Heart right ventricle (tissue), 16 donors: ENCODE measurements at regions not wholly inside any gene's neighbourhood (a gene's known extent, or its start where the extent isn't known, plus 50 kb on each side); places are given as distances from the start of the nearest gene placed in this dataset.

Experiments used
- ATAC-seq, 8 donors: fragments of 200-7000 bp; cut with Tn5 transposase; one replicate each; pipeline ENCODE4 v1.9.1; 2020; ENCODE audit warnings: mild to moderate bottlenecking in 8 of 8, moderate library complexity in 8 of 8, moderate number of reproducible peaks in 1 of 8
- DNase-seq, 2 donors: peaks; one replicate each; pipeline ENCODE4 v3.0.0-alpha.2; 2020
- H3K27ac ChIP-seq, 10 donors: fragments of 200-600 bp; sonication (generic) in 2 of 10; one replicate each; pipeline versions ENCODE4 v1.5.0 to v1.8.0; 2020 to 2022; ENCODE audit warnings: mild to moderate bottlenecking in 3 of 10
- H3K27me3 ChIP-seq, 7 donors: fragments of 200-600 bp; one replicate each; pipeline ENCODE4 v1.8.0; 2021 to 2022; ENCODE audit warnings: mild to moderate bottlenecking in 2 of 7
- H3K36me3 ChIP-seq, 9 donors: fragments of 200-600 bp; sonication (generic) in 1 of 9; one replicate each; pipeline versions ENCODE4 v1.5.0 to v1.8.0; 2020 to 2022; ENCODE audit warnings: mild to moderate bottlenecking in 2 of 9
- H3K4me1 ChIP-seq, 9 donors: fragments of 200-600 bp; sonication (generic) in 1 of 9; one replicate each; pipeline versions ENCODE4 v1.5.0 to v1.8.0; 2020 to 2022; ENCODE audit warnings: mild to moderate bottlenecking in 4 of 9
- H3K4me3 ChIP-seq, 10 donors: fragments of 200-600 bp; sonication (generic) in 2 of 10; one replicate each; pipeline versions ENCODE4 v1.5.0 to v1.8.0; 2020 to 2022; ENCODE audit warnings: mild to moderate bottlenecking in 7 of 10, moderate library complexity in 2 of 10
- H3K9me3 ChIP-seq, 11 donors: fragments of 200-600 bp in 10 of 11; sonication (generic) in 2 of 11; one replicate each; pipeline versions ENCODE4 v1.5.0 to v1.8.0; 2013 to 2022; ENCODE audit warnings: mild to moderate bottlenecking in 2 of 11, control low read depth in 1 of 11, moderate library complexity in 1 of 11
- CTCF ChIP-seq, 9 donors: fragments of 200-600 bp; sonication (generic) in 2 of 9; IDR thresholded peaks; one replicate each; pipeline versions ENCODE4 v1.5.0 to v1.8.0; 2021 to 2022; ENCODE audit warnings: antibody characterized with exemption in 9 of 9, mild to moderate bottlenecking in 5 of 9, moderate library complexity in 1 of 9
- WGBS, 2 donors: extraction: QIAGEN DNeasy Blood & Tissue Kit; methylation state at CpG; one replicate each; pipeline ENCODE4 v1.1.7; 2013; ENCODE audit warnings: inconsistent platforms in 1 of 2; 5-methylcytosine and 5-hydroxymethylcytosine counted together
- intact Hi-C, 10 donors: fragments of 100-400 bp; cut with DNase I; formaldehyde crosslinking; loops; one replicate each; pipeline versions ENCODE4 v1.11.1 to v1.14.2; 2022
- donor health status: Arrhythmogenic right ventricular cardiomyopathy.
- donor health status: ischemic (EF 13 %, LVEDD 7.1; RV severe dilation, severe dysfunction).
- donor health status: healthy with polysubstance abuse.
- donor health status: DM: no; HTN: yes; CAD: no.
- donor health status: DM: no; HTN: no; CAD: no.
- donor health status: ischemic (EF 25% LVEDD 6.9; RV normal size, moderate dysfunction).
- donor health status: ischemic (EF 25% LVEDD 5.7; RV mildly dilated, moderate dysfunction).
- donor health status: healthy.
- donor health status: DM: yes; HTN: yes; CAD: no.
- donor health status: Ischemic cardiomyopathy.
- donor health status: ischemic (EF 35%, LVEDD 5.7; RV mildly dilated, moderate dysfunction).
- donor health status: nonischemic (EF 11% LVEDD 7.7; RV severe dilation, severe dysfunction).
- donor health status: DM: yes; HTN: yes; CAD: no.
- donor health status: PGD.
- donor health status: ischemic (EF 29% LVEDD 5.4; RV normal size, mild dysfunction).
- donor health status: nonischemic (EF 23%, LVEDD 6.1; RV moderate dilation, normal function).

GRCh38 chr5:127227881-127228280, 62.7 kb upstream of the MEGF10 start:
- Histone ChIP-seq H3K4me3 (no peak overlapping the region), H3K9me3 (no peaks in the 10 kb centered on the region), H3K4me1 (peaks cover 0 to 18% (median 5%) of the 10 kb centered on the region in 9 donors), H3K36me3 (no peaks in the 10 kb centered on the region), H3K27ac (no peak overlapping the region), H3K27me3 (no peaks in the 10 kb centered on the region)
- TF ChIP-seq CTCF (IDR thresholded peaks at IDR 0.05): no peak
- 96 to 97% methylated on average over 4 of the region's 4 CpGs for WGBS, 2 donors
- intact Hi-C loops: no loop called here
- ATAC-seq (no peak), DNase-seq (no peak)

GRCh38 chr5:127228540-127229184, 61.9 kb upstream of the MEGF10 start:
- H3K27ac ChIP-seq: peak overlapping the region in 2 of 10 donors; percentile 62 to 81
- H3K36me3 ChIP-seq: no peaks in the 10 kb centered on the region
- WGBS, 2 donors: 58 to 65% methylated on average over 18 of the region's 18 CpGs
- intact Hi-C loops: no loop called here
- DNase-seq (no peak), ATAC-seq (peak in 6 of 8 donors; percentile 13 to 39 (median 21))
- peak overlapping the region; percentile 40 to 70 (median 62) for H3K4me3 ChIP-seq
- H3K4me1 ChIP-seq: peaks cover 0 to 18% (median 5%) of the 10 kb centered on the region in 9 donors
- no peaks in the 10 kb centered on the region for H3K27me3 ChIP-seq
- TF ChIP-seq CTCF (IDR thresholded peaks at IDR 0.05): no peak
- H3K9me3 ChIP-seq: no peaks in the 10 kb centered on the region

- WGBS, 2 donors: 1% methylated on average over 61 of the region's 61 CpGs
- peak overlapping the region in 5 of 10 donors; percentile 30 to 81 (median 62) for H3K27ac ChIP-seq
Measured at GRCh38 chr5:127229185-127229889, 61.3 kb upstream of the MEGF10 start.

GRCh38 chr5:127231118-127231517, 59.5 kb upstream of the MEGF10 start:
- Histone ChIP-seq H3K27me3 (no peaks in the 10 kb centered on the region), H3K4me1 (peaks cover 0 to 18% (median 5%) of the 10 kb centered on the region in 9 donors), H3K27ac (no peak overlapping the region), H3K9me3 (no peaks in the 10 kb centered on the region), H3K36me3 (no peaks in the 10 kb centered on the region), H3K4me3 (no peak overlapping the region)
- intact Hi-C loops: no loop called here
- TF ChIP-seq CTCF (IDR thresholded peaks at IDR 0.05): no peak
- no peak for ATAC-seq
- 95 to 96% methylated on average over 3 of the region's 3 CpGs for WGBS, 2 donors
- no peak for DNase-seq

More at GRCh38 chr5:127229185-127229889, 61.3 kb upstream of the MEGF10 start:
- ATAC-seq: peak; percentile 79 to 90 (median 85)
- H3K9me3 ChIP-seq: no peaks in the 10 kb centered on the region
- H3K36me3 ChIP-seq: no peaks in the 10 kb centered on the region
- peak; percentile 25 to 65 for DNase-seq
- peak overlapping the region; percentile 40 to 70 (median 62) for H3K4me3 ChIP-seq
- H3K27me3 ChIP-seq: no peaks in the 10 kb centered on the region
- intact Hi-C loops: no loop called here
- peak in 5 of 9 donors; percentile 8 to 33 (median 23) for TF ChIP-seq CTCF (IDR thresholded peaks at IDR 0.05)
- H3K4me1 ChIP-seq: peaks cover 0 to 18% (median 5%) of the 10 kb centered on the region in 9 donors
